A549 (cell line): ENCODE measurements at regions not wholly inside any gene's neighbourhood (a gene's known extent, or its start where the extent isn't known, plus 50 kb on each side); places are given as distances from the start of the nearest gene placed in this dataset.

Source experiments
- ATAC-seq, 2 experiments: fragments of 200-7000 bp in 1 of 2; fragments of >200 bp in 1 of 2; cut with Nextera tagmentation in 1 of 2; cut with Tn5 transposase in 1 of 2; 3 replicates each; pipeline versions ENCODE4 v1.8.0 to v1.9.1; 2018 to 2020; ENCODE audit warnings: mild to moderate bottlenecking in 1 of 2, moderate library complexity in 1 of 2
- CTCF ChIA-PET: fragments of 300-600 bp; sonication (Branson Sonifier 250); formaldehyde crosslinking; extraction: SDS; loops from one replicate; lab custom pipeline; 2021; ENCODE audit warnings: antibody characterized with exemption, inconsistent platforms; lab: Yijun Ruan, JAX
- POLR2A ChIA-PET: fragments of 350-600 bp; formaldehyde crosslinking; extraction: SDS; loops from one replicate; lab custom pipeline; 2021; ENCODE audit warnings: antibody characterized with exemption, inconsistent platforms; lab: Yijun Ruan, JAX
- DNase-seq, 2 experiments: peaks; one replicate each; pipeline versions ENCODE4 v3.0.0 to v3.0.0-alpha.2; 2011 to 2016; ENCODE audit warnings: low read depth in 1 of 2, low spot score in 1 of 2
- FAIRE-seq: peaks from 2 replicates; lab custom pipeline; 2011; peaks lifted over from hg19 to GRCh38; lab: Jason Lieb, UNC
- H3K27ac ChIP-seq, 2 experiments: fragments of >200 bp; sonication (Bioruptor Twin); formaldehyde crosslinking; 3 replicates each; pipeline ENCODE4 v1.5.1; 2016 to 2017
- H3K4me1 ChIP-seq: fragments of >200 bp; sonication (Bioruptor Twin); formaldehyde crosslinking; 3 replicates; pipeline ENCODE4 v1.6.1; 2016
- H3K4me2 ChIP-seq: fragments of >200 bp; sonication (Bioruptor Twin); formaldehyde crosslinking; 3 replicates; pipeline ENCODE4 v1.6.1; 2016
- H3K4me3 ChIP-seq: fragments of >200 bp; sonication (Bioruptor Twin); formaldehyde crosslinking; 3 replicates; pipeline ENCODE4 v1.5.1; 2016
- H3K9me3 ChIP-seq: fragments of >200 bp; sonication (Bioruptor Twin); formaldehyde crosslinking; 3 replicates; pipeline ENCODE4 v1.6.1; 2016
- ATOH8 ChIP-seq: fragments of 250-450 bp; sonication (Bioruptor Pico); IDR thresholded peaks from 2 replicates; pipeline ENCODE4 v1.5.0; 2020; ENCODE audit warnings: low read depth, mild to moderate bottlenecking, moderate library complexity
- EHMT2 ChIP-seq: fragments of 200-600 bp; sonication (generic); IDR thresholded peaks from 2 replicates; pipeline ENCODE4 v1.6.1; 2016; ENCODE audit warnings: antibody characterized with exemption, low read depth, mild to moderate bottlenecking, moderate library complexity
- FOSL2 ChIP-seq, 2 experiments: fragments of 450-650 bp in 1 of 2; fragments of >200 bp in 1 of 2; sonication (Bioruptor Twin) in 1 of 2; formaldehyde crosslinking; IDR thresholded peaks; 2 replicates each; pipeline versions ENCODE4 v1.5.0 to v1.6.1; 2016 to 2020; ENCODE audit warnings: mild to moderate bottlenecking in 1 of 2, moderate library complexity in 1 of 2
- HDAC2 ChIP-seq: fragments of 200-600 bp; sonication (generic); IDR thresholded peaks from 2 replicates; pipeline ENCODE4 v1.6.1; 2016
- KDM1A ChIP-seq: fragments of 200-600 bp; sonication (generic); IDR thresholded peaks from 2 replicates; pipeline ENCODE4 v1.6.1; 2016; ENCODE audit warnings: low read depth, mild to moderate bottlenecking
- NR3C1 ChIP-seq: fragments of >200 bp; sonication (Bioruptor Twin); formaldehyde crosslinking; IDR thresholded peaks from 3 replicates; pipeline ENCODE4 v1.6.1; 2017
- PHF8 ChIP-seq: fragments of 200-600 bp; sonication (generic); IDR thresholded peaks from 2 replicates; pipeline ENCODE4 v1.6.1; 2016; ENCODE audit warnings: low read depth, mild to moderate bottlenecking, antibody characterized with exemption, moderate library complexity, borderline replicate concordance
- POLR2A ChIP-seq: IDR thresholded peaks from 2 replicates; pipeline ENCODE4 v1.6.1; 2012; ENCODE audit warnings: mild to moderate bottlenecking, low read length
- REST ChIP-seq: fragments of 200-600 bp; sonication (generic); IDR thresholded peaks from 2 replicates; pipeline ENCODE4 v1.6.1; 2016; ENCODE audit warnings: antibody characterized with exemption, mild to moderate bottlenecking, moderate library complexity
- USF2 ChIP-seq: fragments of 450-650 bp; IDR thresholded peaks from 2 replicates; pipeline ENCODE4 v1.6.1; 2014; ENCODE audit warnings: antibody characterized with exemption
- WGBS: methylation state at CpG from one replicate; pipeline ENCODE4 v1.1.6; 2017; ENCODE audit errors: missing lambda C conversion rate; 5-methylcytosine and 5-hydroxymethylcytosine counted together

GRCh38 chr20:40286975-40287531, 402.0 kb downstream of the MAFB start:
- no peak overlapping the region for H3K27ac ChIP-seq
- 3% methylated on average over 10 of the region's 10 CpGs for WGBS
- H3K9me3 ChIP-seq, result no peaks in the 10 kb centered on the region
- DNase-seq, result no peak
- ChIA-PET CTCF (no interaction called here), POLR2A (no interaction called here)
- no peak overlapping the region for H3K4me2 ChIP-seq
- no peak overlapping the region for H3K4me3 ChIP-seq
- no peak for FAIRE-seq
- no peaks in the 10 kb centered on the region for H3K4me1 ChIP-seq
- TF ChIP-seq USF2 (no peak), KDM1A (no peak), REST (no peak), PHF8 (no peak), ATOH8 (CRISPR knock-in tag) (no peak)
- no peak for ATAC-seq

GRCh38 chr20:40284611-40285010, 404.4 kb downstream of the MAFB start:
- H3K4me3 ChIP-seq, result no peak overlapping the region
- ATAC-seq, result no peak
- no peaks in the 10 kb centered on the region for H3K9me3 ChIP-seq
- no peak for TF ChIP-seq FOSL2 (IDR thresholded peaks at IDR 0.05)
- no peak for TF ChIP-seq FOSL2 (CRISPR knock-in tag; IDR thresholded peaks at IDR 0.05)
- no peak for TF ChIP-seq HDAC2
- H3K4me1 ChIP-seq, result 0 out of 3 replicates have a peak, but pooled peaks cover under 1% of the 10 kb centered on the region
- ChIA-PET POLR2A (no interaction called here), CTCF (no interaction called here)
- no peak for FAIRE-seq
- no peak overlapping the region for H3K27ac ChIP-seq
- no peak overlapping the region for H3K4me2 ChIP-seq
- DNase-seq, result no peak
- WGBS, result 18% methylated on average over 2 of the region's 2 CpGs

GRCh38 chr20:40283689-40284088, 405.3 kb downstream of the MAFB start:
- H3K27ac ChIP-seq, result no peak overlapping the region
- FAIRE-seq (no peak), DNase-seq (no peak), ATAC-seq (no peak)
- 0% methylated on average over 1 of the region's 1 CpG for WGBS
- H3K4me1 ChIP-seq, result 0 out of 3 replicates have a peak, but pooled peaks cover 2% of the 10 kb centered on the region
- no peaks in the 10 kb centered on the region for H3K9me3 ChIP-seq
- H3K4me3 ChIP-seq, result no peak overlapping the region
- POLR2A ChIA-PET, result no interaction called here
- CTCF ChIA-PET, result no interaction called here
- H3K4me2 ChIP-seq, result no peak overlapping the region
- TF ChIP-seq HDAC2 (no peak), ATOH8 (CRISPR knock-in tag) (no peak)

GRCh38 chr20:40282941-40283340, 406.1 kb downstream of the MAFB start:
- 5% methylated on average over 2 of the region's 2 CpGs for WGBS
- no peak for FAIRE-seq
- Histone ChIP-seq H3K4me3 (no peak overlapping the region), H3K4me1 (0 out of 3 replicates have a peak, but pooled peaks cover 2% of the 10 kb centered on the region), H3K4me2 (no peak overlapping the region), H3K9me3 (no peaks in the 10 kb centered on the region), H3K27ac (no peak overlapping the region)
- ATAC-seq, result no peak
- TF ChIP-seq POLR2A, result no peak
- TF ChIP-seq NR3C1, result no peak
- no peak for TF ChIP-seq EHMT2
- DNase-seq, result no peak
- CTCF ChIA-PET, result no interaction called here
- POLR2A ChIA-PET, result no interaction called here
